ENCODE measurements at regions not wholly inside any gene's neighbourhood (a gene's known extent, or its start where the extent isn't known, plus 50 kb on each side); places are given as distances from the start of the nearest gene placed in this dataset.

DNA sequence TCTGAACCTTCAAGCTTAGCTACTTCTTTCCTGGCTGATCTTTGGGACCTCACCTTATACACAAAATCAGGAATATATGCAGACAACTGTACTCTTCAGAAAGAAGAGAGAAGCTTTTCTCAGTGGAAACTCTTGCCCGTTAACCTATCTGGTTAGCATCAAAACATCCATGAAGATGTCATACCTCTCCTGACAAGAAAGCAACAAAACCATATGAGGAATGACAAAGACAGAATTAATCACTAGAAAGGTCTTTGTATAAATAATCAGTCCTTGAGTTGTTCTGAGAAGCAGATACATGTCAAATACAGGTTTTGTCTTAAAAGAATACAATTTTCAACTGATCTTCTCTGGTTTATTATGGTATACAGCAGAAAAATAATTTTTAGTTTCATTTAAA, 130.8 kb downstream of the FAT4 start (continued):
- TF ChIP-seq PATZ1 (CRISPR knock-in tag; IDR thresholded peaks at IDR 0.05; ENCODE audit: borderline replicate concordance): no peak

DNA sequence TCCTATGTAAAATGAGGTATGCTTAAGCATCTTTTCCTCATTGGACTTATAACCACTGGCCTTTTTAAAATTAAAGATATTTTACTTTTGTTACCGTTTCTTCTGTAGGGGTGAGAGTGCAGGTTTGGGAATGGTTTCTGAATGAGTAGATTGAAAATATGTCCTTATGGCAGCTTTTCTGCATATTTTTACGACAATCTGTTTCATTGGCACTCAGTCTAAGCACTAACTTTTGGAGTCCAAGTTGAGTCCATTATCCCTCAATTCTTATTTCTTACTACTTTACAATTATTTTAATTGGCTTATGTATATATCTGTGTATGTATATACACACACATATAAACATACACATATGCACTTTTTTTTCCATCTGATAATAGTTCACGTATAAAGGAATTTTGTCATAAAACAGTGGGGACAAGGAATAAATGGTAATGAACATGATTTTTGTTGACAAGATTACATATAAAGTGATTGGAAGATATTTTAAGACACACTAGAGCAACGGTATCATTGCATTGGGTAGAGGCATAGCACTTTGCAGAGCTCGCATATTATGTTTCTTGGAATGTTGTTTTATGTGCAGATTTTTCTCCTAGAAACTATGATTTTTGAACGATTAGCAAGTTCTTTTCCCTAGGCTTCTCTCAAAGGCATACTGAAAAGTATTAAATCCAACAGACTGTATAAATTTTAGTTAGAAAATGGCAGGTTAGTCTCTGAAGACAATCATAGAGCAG, 133.0 kb downstream of the FAT4 start:
- TF ChIP-seq ZNF565 (CRISPR knock-in tag; conservative IDR thresholded peaks at IDR 0.05; ENCODE audit: low read depth): no peak
- TF ChIP-seq GLIS3 (CRISPR knock-in tag; IDR thresholded peaks at IDR 0.05): no peak
- TF ChIP-seq TCF4 (CRISPR knock-in tag; IDR thresholded peaks at IDR 0.05; ENCODE audit: borderline replicate concordance): no peak
- no peak for TF ChIP-seq SNAI2 (CRISPR knock-in tag; IDR thresholded peaks at IDR 0.05)
- no peak for TF ChIP-seq ZNF8 (CRISPR knock-in tag; IDR thresholded peaks at IDR 0.05)
- no peak for TF ChIP-seq ZFP30 (CRISPR knock-in tag; IDR thresholded peaks at IDR 0.05)
- TF ChIP-seq, protein P1, sequence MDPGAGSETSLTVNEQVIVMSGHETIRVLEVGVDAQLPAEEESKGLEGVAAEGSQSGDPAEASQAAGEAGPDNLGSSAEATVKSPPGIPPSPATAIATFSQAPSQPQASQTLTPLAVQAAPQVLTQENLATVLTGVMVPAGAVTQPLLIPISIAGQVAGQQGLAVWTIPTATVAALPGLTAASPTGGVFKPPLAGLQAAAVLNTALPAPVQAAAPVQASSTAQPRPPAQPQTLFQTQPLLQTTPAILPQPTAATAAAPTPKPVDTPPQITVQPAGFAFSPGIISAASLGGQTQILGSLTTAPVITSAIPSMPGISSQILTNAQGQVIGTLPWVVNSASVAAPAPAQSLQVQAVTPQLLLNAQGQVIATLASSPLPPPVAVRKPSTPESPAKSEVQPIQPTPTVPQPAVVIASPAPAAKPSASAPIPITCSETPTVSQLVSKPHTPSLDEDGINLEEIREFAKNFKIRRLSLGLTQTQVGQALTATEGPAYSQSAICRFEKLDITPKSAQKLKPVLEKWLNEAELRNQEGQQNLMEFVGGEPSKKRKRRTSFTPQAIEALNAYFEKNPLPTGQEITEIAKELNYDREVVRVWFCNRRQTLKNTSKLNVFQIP (CRISPR knock-in tag; IDR thresholded peaks at IDR 0.05; ENCODE audit: borderline replicate concordance, low read depth): no peak
- TF ChIP-seq RARB (CRISPR knock-in tag; IDR thresholded peaks at IDR 0.05): no peak
- no peak for TF ChIP-seq ZNF70 (CRISPR knock-in tag; IDR thresholded peaks at IDR 0.05)
- no peak for TF ChIP-seq TOX (CRISPR knock-in tag; IDR thresholded peaks at IDR 0.05; ENCODE audit: borderline replicate concordance)
- TF ChIP-seq ZFP3 (CRISPR knock-in tag; IDR thresholded peaks at IDR 0.05): no peak
- TF ChIP-seq, protein P2, sequence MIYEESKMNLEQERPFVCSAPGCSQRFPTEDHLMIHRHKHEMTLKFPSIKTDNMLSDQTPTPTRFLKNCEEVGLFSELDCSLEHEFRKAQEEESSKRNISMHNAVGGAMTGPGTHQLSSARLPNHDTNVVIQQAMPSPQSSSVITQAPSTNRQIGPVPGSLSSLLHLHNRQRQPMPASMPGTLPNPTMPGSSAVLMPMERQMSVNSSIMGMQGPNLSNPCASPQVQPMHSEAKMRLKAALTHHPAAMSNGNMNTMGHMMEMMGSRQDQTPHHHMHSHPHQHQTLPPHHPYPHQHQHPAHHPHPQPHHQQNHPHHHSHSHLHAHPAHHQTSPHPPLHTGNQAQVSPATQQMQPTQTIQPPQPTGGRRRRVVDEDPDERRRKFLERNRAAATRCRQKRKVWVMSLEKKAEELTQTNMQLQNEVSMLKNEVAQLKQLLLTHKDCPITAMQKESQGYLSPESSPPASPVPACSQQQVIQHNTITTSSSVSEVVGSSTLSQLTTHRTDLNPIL (CRISPR knock-in tag; IDR thresholded peaks at IDR 0.05; ENCODE audit: low read depth): no peak
- no peak for ATAC-seq

DNA sequence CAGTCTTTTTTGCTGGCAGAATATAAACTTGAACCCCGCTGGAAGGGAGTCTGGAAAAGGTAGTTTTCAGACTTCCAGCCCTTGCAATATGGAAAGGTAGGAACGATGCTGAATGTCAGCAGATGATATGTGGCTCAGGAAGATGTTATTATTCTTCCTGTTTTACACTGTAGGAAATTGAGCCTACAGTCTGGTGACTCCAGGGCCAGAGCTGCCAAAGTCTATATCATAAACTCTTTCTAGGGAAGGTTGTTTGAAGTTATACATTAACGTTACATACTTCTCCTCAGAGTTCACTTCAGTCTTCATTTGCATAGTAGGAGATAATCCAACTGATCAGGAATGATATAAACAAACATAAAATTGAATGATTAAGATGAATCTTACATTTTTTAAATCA, 141.3 kb downstream of the FAT4 start:
- no peak for ATAC-seq
- TF ChIP-seq OSR1 (CRISPR knock-in tag; IDR thresholded peaks at IDR 0.05) (no peak), PATZ1 (CRISPR knock-in tag; IDR thresholded peaks at IDR 0.05; ENCODE audit: borderline replicate concordance) (no peak), CSDC2 (CRISPR knock-in tag; IDR thresholded peaks at IDR 0.05) (no peak), ZNF8 (CRISPR knock-in tag; IDR thresholded peaks at IDR 0.05) (no peak), ARNTL (CRISPR knock-in tag; IDR thresholded peaks at IDR 0.05; ENCODE audit: borderline replicate concordance, low read depth) (no peak), TOX (CRISPR knock-in tag; IDR thresholded peaks at IDR 0.05; ENCODE audit: borderline replicate concordance) (no peak), TCF4 (CRISPR knock-in tag; IDR thresholded peaks at IDR 0.05; ENCODE audit: borderline replicate concordance) (no peak), CSRNP3 (CRISPR knock-in tag; IDR thresholded peaks at IDR 0.05) (no peak), BACH2 (CRISPR knock-in tag; IDR thresholded peaks at IDR 0.05; ENCODE audit: borderline replicate concordance) (no peak), ZNF70 (CRISPR knock-in tag; IDR thresholded peaks at IDR 0.05) (no peak)
- TF ChIP-seq, protein P2 (CRISPR knock-in tag; IDR thresholded peaks at IDR 0.05; ENCODE audit: low read depth): no peak
- TF ChIP-seq, protein P3, sequence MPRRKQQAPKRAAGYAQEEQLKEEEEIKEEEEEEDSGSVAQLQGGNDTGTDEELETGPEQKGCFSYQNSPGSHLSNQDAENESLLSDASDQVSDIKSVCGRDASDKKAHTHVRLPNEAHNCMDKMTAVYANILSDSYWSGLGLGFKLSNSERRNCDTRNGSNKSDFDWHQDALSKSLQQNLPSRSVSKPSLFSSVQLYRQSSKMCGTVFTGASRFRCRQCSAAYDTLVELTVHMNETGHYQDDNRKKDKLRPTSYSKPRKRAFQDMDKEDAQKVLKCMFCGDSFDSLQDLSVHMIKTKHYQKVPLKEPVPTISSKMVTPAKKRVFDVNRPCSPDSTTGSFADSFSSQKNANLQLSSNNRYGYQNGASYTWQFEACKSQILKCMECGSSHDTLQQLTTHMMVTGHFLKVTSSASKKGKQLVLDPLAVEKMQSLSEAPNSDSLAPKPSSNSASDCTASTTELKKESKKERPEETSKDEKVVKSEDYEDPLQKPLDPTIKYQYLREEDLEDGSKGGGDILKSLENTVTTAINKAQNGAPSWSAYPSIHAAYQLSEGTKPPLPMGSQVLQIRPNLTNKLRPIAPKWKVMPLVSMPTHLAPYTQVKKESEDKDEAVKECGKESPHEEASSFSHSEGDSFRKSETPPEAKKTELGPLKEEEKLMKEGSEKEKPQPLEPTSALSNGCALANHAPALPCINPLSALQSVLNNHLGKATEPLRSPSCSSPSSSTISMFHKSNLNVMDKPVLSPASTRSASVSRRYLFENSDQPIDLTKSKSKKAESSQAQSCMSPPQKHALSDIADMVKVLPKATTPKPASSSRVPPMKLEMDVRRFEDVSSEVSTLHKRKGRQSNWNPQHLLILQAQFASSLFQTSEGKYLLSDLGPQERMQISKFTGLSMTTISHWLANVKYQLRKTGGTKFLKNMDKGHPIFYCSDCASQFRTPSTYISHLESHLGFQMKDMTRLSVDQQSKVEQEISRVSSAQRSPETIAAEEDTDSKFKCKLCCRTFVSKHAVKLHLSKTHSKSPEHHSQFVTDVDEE (CRISPR knock-in tag; IDR thresholded peaks at IDR 0.05): no peak
- TF ChIP-seq, protein P1 (CRISPR knock-in tag; IDR thresholded peaks at IDR 0.05; ENCODE audit: borderline replicate concordance, low read depth): no peak
